HG03439 (cell line): ENCODE measurements at regions not wholly inside any gene's neighbourhood (a gene's known extent, or its start where the extent isn't known, plus 50 kb on each side); places are given as distances from the start of the nearest gene placed in this dataset.

Experiments
- ATAC-seq: cut with Tn5 transposase; IDR thresholded peaks from one replicate; pipeline ENCODE4 v1.9.1; 2021; ENCODE audit warnings: mild to moderate bottlenecking, moderate library complexity; ENCODE audit not compliant: unreplicated experiment

DNA sequence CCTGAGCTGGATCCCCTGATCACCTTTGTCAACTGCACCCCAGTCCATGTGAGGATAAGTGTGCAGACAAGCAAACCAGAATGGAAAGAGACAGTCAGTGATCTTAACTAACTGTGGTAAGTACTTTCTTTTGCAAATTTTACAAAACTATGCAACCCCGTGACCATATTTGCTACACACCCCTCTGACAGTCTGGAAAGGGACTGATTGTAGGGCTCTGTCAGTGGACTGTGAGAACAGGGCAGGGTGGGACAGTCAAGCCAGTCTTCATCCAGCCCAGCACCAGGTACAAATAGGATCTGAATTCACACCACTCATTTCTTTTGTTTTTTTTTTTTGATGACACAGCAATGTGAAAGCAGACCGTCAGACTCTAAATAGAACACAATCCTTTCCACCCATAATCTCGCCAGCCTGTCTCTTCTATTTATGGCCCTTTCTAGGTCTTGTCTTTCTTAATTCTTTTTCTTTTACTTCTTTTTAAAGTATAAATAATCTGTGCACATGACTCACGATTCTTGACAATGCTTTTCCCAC, 165.6 kb downstream of the ARL6IP6 start:
- ATAC-seq, result no peak

GRCh38 chr2:152881527-152881926, 163.1 kb downstream of the ARL6IP6 start:
- no peak for ATAC-seq

GRCh38 chr2:152879275-152879674, 160.9 kb downstream of the ARL6IP6 start:
- ATAC-seq, result no peak

DNA sequence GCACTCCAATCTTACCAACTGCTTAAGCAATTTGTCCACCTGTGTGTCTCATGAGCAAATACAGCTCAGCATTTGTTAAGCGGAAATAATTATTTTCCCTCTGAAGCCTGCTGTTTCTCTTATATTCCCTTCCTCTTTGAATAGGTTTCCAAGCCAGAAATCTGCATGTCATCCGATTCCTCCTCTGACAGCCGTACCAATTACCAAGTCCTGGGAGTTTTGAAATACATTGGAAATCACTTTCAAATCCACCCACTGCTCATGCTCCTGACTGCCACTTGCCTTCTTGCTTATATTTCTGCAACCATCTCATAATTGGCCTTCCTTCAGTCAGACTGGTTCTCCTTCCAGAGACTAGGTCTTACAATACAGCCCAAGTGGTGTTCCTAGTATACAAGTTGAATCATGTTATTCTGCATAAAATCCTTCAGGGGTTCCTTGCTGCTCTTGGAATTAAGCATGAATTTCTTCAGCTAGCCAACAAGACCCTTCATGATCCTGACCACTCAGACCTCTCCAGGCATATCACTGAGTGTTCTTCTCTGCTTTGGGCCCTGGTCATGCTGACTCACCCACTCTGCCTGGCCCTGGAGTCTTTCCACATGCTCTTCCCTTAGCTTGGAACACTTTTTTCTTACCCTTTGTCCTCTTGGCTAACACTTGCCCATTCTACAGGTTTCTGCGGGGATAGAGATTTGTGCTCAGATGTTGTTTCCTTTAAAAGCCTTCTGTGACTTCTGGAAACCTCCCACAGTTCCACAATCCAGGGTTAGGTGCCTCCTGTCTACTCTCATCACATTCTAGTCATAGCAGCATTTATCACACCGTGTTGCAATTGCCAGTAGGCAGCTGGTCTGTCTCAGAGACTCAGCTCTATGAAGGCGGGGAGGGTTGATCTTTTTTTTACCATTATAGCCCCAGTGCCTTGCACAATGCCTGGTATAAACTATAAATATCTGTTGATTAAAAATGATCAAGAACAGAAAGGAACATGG, 157.6 kb downstream of the ARL6IP6 start:
- no peak for ATAC-seq

DNA sequence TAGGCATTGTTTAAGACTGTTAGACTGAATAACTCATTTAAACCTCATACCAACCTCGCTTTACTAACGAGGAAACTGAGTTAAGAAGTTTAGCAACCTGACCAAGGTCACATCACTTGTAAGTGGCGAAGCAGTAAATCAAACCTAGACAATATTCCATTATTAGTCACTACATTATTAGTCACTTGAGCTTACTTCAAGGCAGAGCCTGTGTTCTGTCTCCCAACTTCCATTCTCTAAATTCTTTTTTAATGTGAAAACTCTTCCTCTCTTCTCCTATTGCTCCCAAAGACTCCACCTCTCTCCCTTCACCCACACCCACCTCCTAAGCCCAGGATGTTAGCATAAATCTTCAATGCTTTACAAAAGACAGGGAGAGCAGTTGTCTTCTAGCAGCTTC, 156.5 kb downstream of the ARL6IP6 start:
- ATAC-seq, result no peak

GRCh38 chr2:152870239-152870638, 151.8 kb downstream of the ARL6IP6 start:
- no peak for ATAC-seq

- no peak for ATAC-seq
Observed at GRCh38 chr2:152867397-152867796, 149.0 kb downstream of the ARL6IP6 start.

GRCh38 chr2:152864601-152865149, 146.3 kb downstream of the ARL6IP6 start:
- no peak for ATAC-seq

GRCh38 chr2:152863826-152864225, 145.4 kb downstream of the ARL6IP6 start:
- ATAC-seq, result no peak

GRCh38 chr2:152861349-152861942, 143.0 kb downstream of the ARL6IP6 start:
- ATAC-seq, result no peak

DNA sequence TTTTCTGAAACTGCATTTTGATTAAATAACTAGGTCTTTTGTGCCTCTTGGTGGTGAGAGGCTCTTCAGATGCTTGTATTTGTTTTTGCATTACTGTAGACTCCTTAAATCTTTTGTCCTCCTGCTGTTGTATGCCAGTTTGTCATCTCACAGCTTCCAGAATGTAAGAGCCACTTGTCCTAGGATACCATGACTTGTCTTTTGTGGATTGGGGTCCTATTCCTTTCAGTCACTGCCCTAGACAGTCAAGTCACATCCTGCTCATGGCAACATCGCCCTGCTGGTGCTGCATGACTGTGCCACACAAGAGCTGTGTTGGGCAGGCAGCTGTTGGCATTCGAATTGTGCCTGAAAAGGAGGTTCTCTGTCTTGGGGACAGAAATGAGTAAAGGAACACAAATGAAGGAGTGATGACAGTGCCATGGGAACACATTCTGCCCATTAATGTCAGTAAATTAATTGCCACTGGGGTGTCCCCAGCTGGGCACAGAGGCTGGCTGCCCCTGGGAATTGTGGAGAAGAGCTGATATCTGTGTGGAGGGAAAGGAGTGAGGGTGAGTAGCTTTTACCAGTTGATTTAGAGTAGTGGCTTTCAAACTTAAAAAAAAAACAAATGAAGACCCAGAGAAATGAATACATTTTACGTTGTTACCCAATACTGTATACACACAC, 140.3 kb downstream of the ARL6IP6 start:
- no peak for ATAC-seq

GRCh38 chr2:152846697-152847470, 128.5 kb downstream of the ARL6IP6 start:
- no peak for ATAC-seq

GRCh38 chr2:152835674-152836073, 117.3 kb downstream of the ARL6IP6 start:
- ATAC-seq, result no peak

DNA sequence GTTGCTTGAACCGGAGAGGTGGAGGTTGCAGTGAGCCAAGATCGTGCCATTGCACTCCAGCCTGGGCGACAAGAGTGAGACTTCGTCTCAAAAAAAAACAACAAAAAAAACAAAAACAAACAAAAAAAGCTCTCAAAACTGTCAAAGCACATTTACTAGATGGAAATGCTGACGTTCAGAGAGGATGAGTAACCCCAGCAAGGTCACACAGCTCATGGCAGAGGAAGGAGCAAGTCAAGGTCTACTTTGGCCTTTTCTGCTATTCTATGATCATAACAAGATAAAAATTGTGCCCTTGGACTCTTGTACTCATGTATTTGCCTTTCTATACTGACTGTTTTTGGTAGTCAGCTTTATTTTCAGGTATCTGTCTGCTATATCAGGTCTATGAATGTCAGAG, 109.5 kb downstream of the ARL6IP6 start:
- no peak for ATAC-seq

DNA sequence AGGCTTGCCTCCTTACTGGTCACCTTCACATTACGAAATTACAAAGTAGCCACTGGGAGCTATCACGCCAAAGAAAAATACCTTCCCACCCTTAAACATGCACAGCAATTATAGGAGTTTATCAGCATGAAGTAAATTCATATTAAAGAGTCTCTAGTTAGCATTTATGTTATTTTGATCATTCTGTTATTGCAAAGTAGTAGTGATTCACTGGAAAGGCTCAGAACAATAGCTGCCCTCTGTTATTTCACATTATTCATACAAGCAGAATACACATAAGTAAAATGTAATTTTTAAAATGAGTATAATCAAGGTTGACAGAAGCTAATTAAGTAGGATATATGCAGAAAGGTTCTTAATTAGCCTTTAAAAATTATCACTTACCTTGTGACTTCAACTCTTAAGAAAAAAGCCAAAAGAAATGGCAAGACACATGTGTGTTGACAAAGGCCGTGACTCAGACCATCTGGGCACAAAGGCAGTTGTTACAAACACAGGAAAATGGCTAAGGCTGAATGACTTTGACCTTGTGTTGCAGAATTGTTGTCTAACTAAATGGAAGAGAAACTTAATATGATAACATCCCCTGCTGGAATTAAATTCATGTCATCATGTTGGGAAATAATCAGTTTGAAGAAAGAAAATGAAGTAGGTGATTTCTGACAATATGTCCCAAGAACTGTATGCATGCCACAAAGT, 108.3 kb downstream of the ARL6IP6 start:
- no peak for ATAC-seq

GRCh38 chr2:152825834-152826233, 107.4 kb downstream of the ARL6IP6 start:
- no peak for ATAC-seq

DNA sequence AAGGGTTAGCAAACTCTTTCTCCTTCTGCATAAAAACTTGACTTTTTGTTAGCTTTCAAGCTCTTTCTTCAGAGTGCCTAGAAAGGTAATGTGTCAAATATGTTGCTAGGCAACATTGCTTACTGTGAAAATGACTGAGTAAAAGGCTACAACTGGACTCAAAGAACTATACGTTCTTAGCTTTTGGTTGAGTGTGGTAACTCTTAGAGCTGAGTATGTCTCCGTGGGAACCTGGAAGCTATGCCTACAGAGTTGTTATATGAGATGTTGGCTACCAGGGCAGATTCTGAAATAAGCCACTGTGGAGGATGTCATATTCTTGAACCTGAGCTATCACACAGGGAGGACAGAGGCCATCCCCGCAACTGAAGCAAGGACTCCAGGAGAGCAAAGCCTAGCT, 105.5 kb downstream of the ARL6IP6 start:
- ATAC-seq, result no peak

GRCh38 chr2:152822676-152823075, 104.3 kb downstream of the ARL6IP6 start:
- ATAC-seq, result no peak

GRCh38 chr2:152820048-152820447, 101.6 kb downstream of the ARL6IP6 start:
- no peak for ATAC-seq
